ENCODE measurements at regions not wholly inside any gene's neighbourhood (a gene's known extent, or its start where the extent isn't known, plus 50 kb on each side); places are given as distances from the start of the nearest gene placed in this dataset.

- Histone ChIP-seq H2BK5ac (ENCODE audit: low read length) (no peak overlapping the region), H3K18ac (ENCODE audit: low read length) (no peak overlapping the region), H2BK120ac (ENCODE audit: low read depth, low read length) (no peak overlapping the region), H3K14ac (ENCODE audit: low read length) (no peak overlapping the region), H2BK12ac (ENCODE audit: low read length) (no peak overlapping the region), H2AFZ (ENCODE audit: low read length) (no peak overlapping the region), H2AK5ac (ENCODE audit: low read depth, low read length) (no peak overlapping the region), H3K27ac (replicated peaks; ENCODE audit: low read length) (no peak overlapping the region), H4K8ac (ENCODE audit: low read depth, low read length) (no peak overlapping the region), H3K4me1 (ENCODE audit: control insufficient read depth in 2 of 2, insufficient read depth in 1 of 2, low read depth in 1 of 2, low read length in 2 of 2) (peaks cover 0 to 2% of the 10 kb centered on the region in 2 donors), H3K9me3 (replicated peaks in 1 of 2; ENCODE audit: control insufficient read depth in 2 of 2, insufficient read depth in 1 of 2, low read depth in 1 of 2, low read length in 2 of 2) (peaks cover 2 to 6% of the 10 kb centered on the region in 2 donors), H3K4ac (ENCODE audit: low read length) (no peak overlapping the region), H2BK15ac (ENCODE audit: low read length) (no peak overlapping the region), H3K36me3 (replicated peaks in 1 of 2; ENCODE audit: control insufficient read depth in 2 of 2, insufficient read depth in 2 of 2, low read length in 2 of 2) (no peaks in the 10 kb centered on the region), H3K23ac (ENCODE audit: low read depth, low read length, poor library complexity) (no peak overlapping the region), H3K4me2 (ENCODE audit: insufficient read depth, low read length, poor library complexity, severe bottlenecking) (no peak overlapping the region), H3K9ac (ENCODE audit: low read depth, low read length, poor library complexity) (no peak overlapping the region), H3K27me3 (ENCODE audit: control insufficient read depth in 3 of 3, insufficient read depth in 3 of 3, low read depth in 1 of 3, low read length in 3 of 3) (no peaks in the 10 kb centered on the region), H3K4me3 (ENCODE audit: low read length in 2 of 2) (no peak overlapping the region), H3K79me1 (ENCODE audit: low read depth, low read length) (no peaks in the 10 kb centered on the region), H4K91ac (ENCODE audit: low read depth, low read length, poor library complexity) (no peak overlapping the region)
- no peak for DNase-seq (ENCODE audit: low spot score)
- WGBS, 2 donors (ENCODE audit: extremely low coverage in 2 of 2, insufficient read length in 2 of 2, insufficient replicate concordance in 1 of 2): no CpG with 5 or more reads among the region's 8 CpGs
Observed at GRCh38 chr2:38147333-38148121, 71.6 kb upstream of the CYP1B1 start.

DNA sequence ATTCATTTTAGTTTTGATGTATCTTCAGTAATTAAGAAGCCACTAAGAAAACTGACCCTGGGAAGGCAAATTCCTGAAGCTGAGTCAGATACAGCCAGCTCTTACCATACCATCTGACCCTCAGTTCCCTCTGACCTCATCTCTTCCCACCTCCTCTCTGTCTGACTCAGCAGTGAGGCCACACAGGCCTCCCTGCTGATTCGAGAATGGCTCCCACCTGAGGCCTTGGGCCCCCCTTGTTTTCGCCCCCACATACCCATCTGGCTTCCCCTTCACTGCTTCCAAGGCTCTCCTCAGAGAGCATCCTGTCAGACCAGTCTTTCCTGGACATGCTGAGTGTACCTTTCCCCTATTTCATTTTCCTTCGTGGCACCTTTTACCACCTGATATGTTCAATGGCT is 71.0 kb upstream of the CYP1B1 start:
- H2BK5ac ChIP-seq (ENCODE audit: low read length): no peak overlapping the region
- peak overlapping the region; percentile 68 for H2AFZ ChIP-seq (ENCODE audit: low read length)
- no peak overlapping the region for H3K23ac ChIP-seq (ENCODE audit: low read depth, low read length, poor library complexity)
- H4K8ac ChIP-seq (ENCODE audit: low read depth, low read length): no peak overlapping the region
- H3K14ac ChIP-seq (ENCODE audit: low read length): no peak overlapping the region
- H2BK15ac ChIP-seq (ENCODE audit: low read length): no peak overlapping the region
- no peak overlapping the region for H2AK5ac ChIP-seq (ENCODE audit: low read depth, low read length)
- H3K79me1 ChIP-seq (ENCODE audit: low read depth, low read length): no peaks in the 10 kb centered on the region
- H3K4ac ChIP-seq (ENCODE audit: low read length): no peak overlapping the region
- H3K36me3 ChIP-seq (replicated peaks in 1 of 2; ENCODE audit: control insufficient read depth in 2 of 2, insufficient read depth in 2 of 2, low read length in 2 of 2): no peaks in the 10 kb centered on the region
- WGBS, 2 donors (ENCODE audit: extremely low coverage in 2 of 2, insufficient read length in 2 of 2, insufficient replicate concordance in 1 of 2): no CpG with 5 or more reads among the region's 3 CpGs
- DNase-seq (ENCODE audit: low spot score): no peak
- H3K4me3 ChIP-seq (ENCODE audit: low read length in 2 of 2): no peak overlapping the region
- H3K27me3 ChIP-seq (ENCODE audit: control insufficient read depth in 3 of 3, insufficient read depth in 3 of 3, low read depth in 1 of 3, low read length in 3 of 3): no peaks in the 10 kb centered on the region
- peaks cover 0 to 2% of the 10 kb centered on the region in 2 donors for H3K4me1 ChIP-seq (ENCODE audit: control insufficient read depth in 2 of 2, insufficient read depth in 1 of 2, low read depth in 1 of 2, low read length in 2 of 2)
- H3K9ac ChIP-seq (ENCODE audit: low read depth, low read length, poor library complexity): no peak overlapping the region
- H3K18ac ChIP-seq (ENCODE audit: low read length): no peak overlapping the region
- H2BK120ac ChIP-seq (ENCODE audit: low read depth, low read length): no peak overlapping the region
- no peak overlapping the region for H3K4me2 ChIP-seq (ENCODE audit: insufficient read depth, low read length, poor library complexity, severe bottlenecking)
- no peak overlapping the region for H4K91ac ChIP-seq (ENCODE audit: low read depth, low read length, poor library complexity)
- peaks cover 2 to 9% of the 10 kb centered on the region in 2 donors for H3K9me3 ChIP-seq (replicated peaks in 1 of 2; ENCODE audit: control insufficient read depth in 2 of 2, insufficient read depth in 1 of 2, low read depth in 1 of 2, low read length in 2 of 2)
- H2BK12ac ChIP-seq (ENCODE audit: low read length): no peak overlapping the region
- H3K27ac ChIP-seq (replicated peaks; ENCODE audit: low read length): no peak overlapping the region

DNA sequence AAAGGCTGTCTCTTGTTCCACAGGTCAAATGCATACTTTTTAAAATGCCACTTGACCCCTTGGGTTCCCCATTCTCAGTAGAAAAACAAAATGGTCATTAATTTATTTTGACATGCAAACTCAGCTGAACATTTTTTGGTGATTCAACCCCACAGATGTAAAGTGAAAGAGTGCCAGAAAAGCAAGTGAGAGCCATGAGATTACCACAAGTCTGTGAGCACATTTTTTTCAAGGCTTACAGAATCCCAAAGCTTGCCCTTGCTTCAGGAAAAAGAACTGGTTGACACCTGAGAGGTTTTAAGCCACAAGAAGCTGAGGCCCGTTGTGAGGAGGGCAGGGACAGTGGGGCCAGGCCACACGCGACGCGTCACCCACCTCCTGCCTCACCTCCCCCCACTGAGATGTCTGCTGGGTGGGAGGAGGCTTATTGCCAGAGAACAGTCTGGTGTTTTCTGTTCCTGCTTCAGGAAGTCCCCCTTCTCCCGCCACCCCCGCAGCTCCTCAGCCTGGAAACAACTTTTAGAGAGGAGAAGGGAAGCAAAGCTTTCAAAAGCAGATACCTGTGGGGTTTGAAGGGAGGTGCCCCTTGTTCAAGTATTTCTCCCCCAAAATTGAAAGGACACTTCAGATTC is 70.4 kb upstream of the CYP1B1 start:
- H3K9me3 ChIP-seq (replicated peaks in 1 of 2; ENCODE audit: control insufficient read depth in 2 of 2, insufficient read depth in 1 of 2, low read depth in 1 of 2, low read length in 2 of 2): peaks cover 2 to 9% of the 10 kb centered on the region in 2 donors
- no peaks in the 10 kb centered on the region for H3K27me3 ChIP-seq (ENCODE audit: control insufficient read depth in 3 of 3, insufficient read depth in 3 of 3, low read depth in 1 of 3, low read length in 3 of 3)
- no peak overlapping the region for H3K4ac ChIP-seq (ENCODE audit: low read length)
- DNase-seq (ENCODE audit: low spot score): no peak
- H3K4me3 ChIP-seq (ENCODE audit: low read length in 2 of 2): no peak overlapping the region
- H4K8ac ChIP-seq (ENCODE audit: low read depth, low read length): no peak overlapping the region
- no peak overlapping the region for H2BK120ac ChIP-seq (ENCODE audit: low read depth, low read length)
- peak overlapping the region; percentile 23 for H3K27ac ChIP-seq (replicated peaks; ENCODE audit: low read length)
- no peak overlapping the region for H2AK5ac ChIP-seq (ENCODE audit: low read depth, low read length)
- no peak overlapping the region for H3K9ac ChIP-seq (ENCODE audit: low read depth, low read length, poor library complexity)
- H2BK5ac ChIP-seq (ENCODE audit: low read length): no peak overlapping the region
- H3K14ac ChIP-seq (ENCODE audit: low read length): peak overlapping the region; percentile 77
- peaks cover 0 to 2% of the 10 kb centered on the region in 2 donors for H3K4me1 ChIP-seq (ENCODE audit: control insufficient read depth in 2 of 2, insufficient read depth in 1 of 2, low read depth in 1 of 2, low read length in 2 of 2)
- H3K36me3 ChIP-seq (replicated peaks in 1 of 2; ENCODE audit: control insufficient read depth in 2 of 2, insufficient read depth in 2 of 2, low read length in 2 of 2): no peaks in the 10 kb centered on the region
- peak overlapping the region; percentile 68 for H2AFZ ChIP-seq (ENCODE audit: low read length)
- H4K91ac ChIP-seq (ENCODE audit: low read depth, low read length, poor library complexity): no peak overlapping the region
- no peak overlapping the region for H3K23ac ChIP-seq (ENCODE audit: low read depth, low read length, poor library complexity)
- peak overlapping the region; percentile 35 for H3K18ac ChIP-seq (ENCODE audit: low read length)
- H3K4me2 ChIP-seq (ENCODE audit: insufficient read depth, low read length, poor library complexity, severe bottlenecking): no peak overlapping the region
- H2BK12ac ChIP-seq (ENCODE audit: low read length): no peak overlapping the region
- H2BK15ac ChIP-seq (ENCODE audit: low read length): no peak overlapping the region
- WGBS, 2 donors (ENCODE audit: extremely low coverage in 2 of 2, insufficient read length in 2 of 2, insufficient replicate concordance in 1 of 2): no CpG with 5 or more reads among the region's 7 CpGs
- H3K79me1 ChIP-seq (ENCODE audit: low read depth, low read length): no peaks in the 10 kb centered on the region

DNA sequence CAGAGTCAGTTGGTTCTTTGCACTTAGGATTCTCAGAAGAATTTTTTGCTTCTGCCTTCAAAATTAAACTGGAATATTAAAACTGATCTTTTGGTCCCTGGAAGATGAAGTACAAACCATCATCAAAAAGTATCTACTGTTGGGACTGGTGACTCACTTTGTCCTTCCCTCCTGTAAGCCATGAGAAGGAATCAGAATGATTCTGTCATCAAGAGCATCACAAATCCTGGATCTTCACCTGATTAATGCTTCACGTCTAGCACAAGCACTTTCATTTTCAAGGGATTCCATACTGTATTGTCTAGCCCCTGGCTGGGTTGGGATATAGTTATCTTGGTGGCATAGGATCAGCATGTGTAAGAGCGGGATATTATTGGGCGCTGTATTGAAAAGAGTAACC is 69.3 kb upstream of the CYP1B1 start:
- no peak for DNase-seq (ENCODE audit: low spot score)
- no peaks in the 10 kb centered on the region for H3K27me3 ChIP-seq (ENCODE audit: control insufficient read depth in 3 of 3, insufficient read depth in 3 of 3, low read depth in 1 of 3, low read length in 3 of 3)
- no peak overlapping the region for H3K14ac ChIP-seq (ENCODE audit: low read length)
- H2BK12ac ChIP-seq (ENCODE audit: low read length): no peak overlapping the region
- H3K9ac ChIP-seq (ENCODE audit: low read depth, low read length, poor library complexity): no peak overlapping the region
- H2AFZ ChIP-seq (ENCODE audit: low read length): no peak overlapping the region
- no peak overlapping the region for H3K4ac ChIP-seq (ENCODE audit: low read length)
- no peak overlapping the region for H3K23ac ChIP-seq (ENCODE audit: low read depth, low read length, poor library complexity)
- no peaks in the 10 kb centered on the region for H3K79me1 ChIP-seq (ENCODE audit: low read depth, low read length)
- no peak overlapping the region for H3K27ac ChIP-seq (replicated peaks; ENCODE audit: low read length)
- H2BK120ac ChIP-seq (ENCODE audit: low read depth, low read length): no peak overlapping the region
- no peak overlapping the region for H3K4me2 ChIP-seq (ENCODE audit: insufficient read depth, low read length, poor library complexity, severe bottlenecking)
- H2AK5ac ChIP-seq (ENCODE audit: low read depth, low read length): no peak overlapping the region
- H3K9me3 ChIP-seq (replicated peaks in 1 of 2; ENCODE audit: control insufficient read depth in 2 of 2, insufficient read depth in 1 of 2, low read depth in 1 of 2, low read length in 2 of 2): peaks cover 2 to 9% of the 10 kb centered on the region in 2 donors
- H3K18ac ChIP-seq (ENCODE audit: low read length): no peak overlapping the region
- H3K36me3 ChIP-seq (replicated peaks in 1 of 2; ENCODE audit: control insufficient read depth in 2 of 2, insufficient read depth in 2 of 2, low read length in 2 of 2): no peaks in the 10 kb centered on the region
- peaks cover 0 to 2% of the 10 kb centered on the region in 2 donors for H3K4me1 ChIP-seq (ENCODE audit: control insufficient read depth in 2 of 2, insufficient read depth in 1 of 2, low read depth in 1 of 2, low read length in 2 of 2)
- H4K91ac ChIP-seq (ENCODE audit: low read depth, low read length, poor library complexity): no peak overlapping the region
- H2BK5ac ChIP-seq (ENCODE audit: low read length): no peak overlapping the region
- no peak overlapping the region for H4K8ac ChIP-seq (ENCODE audit: low read depth, low read length)
- no CpG with 5 or more reads among the region's 3 CpGs for whole genome bisulfite sequencing, 2 donors (ENCODE audit: extremely low coverage in 2 of 2, insufficient read length in 2 of 2, insufficient replicate concordance in 1 of 2)
- no peak overlapping the region for H2BK15ac ChIP-seq (ENCODE audit: low read length)
- no peak overlapping the region for H3K4me3 ChIP-seq (ENCODE audit: low read length in 2 of 2)

Measured in neuronal stem cell (in vitro differentiated cells).